Stomach smooth muscle (tissue), 2 donors: ENCODE measurements at regions not wholly inside any gene's neighbourhood (a gene's known extent, or its start where the extent isn't known, plus 50 kb on each side); places are given as distances from the start of the nearest gene placed in this dataset.
"Not testable (repeated sequence)": the region's sequence is repeated elsewhere in the genome, so short reads cannot be mapped to it uniquely, and the experiment has no call there.

Experiments
- H3K27ac ChIP-seq: one replicate; pipeline ENCODE4 v1.7.0; 2013; ENCODE audit warnings: mild to moderate bottlenecking, low read length, inconsistent platforms
- H3K27me3 ChIP-seq, 2 donors: one replicate each; pipeline ENCODE4 v1.7.0; 2013; ENCODE audit warnings: low read length in 2 of 2; ENCODE audit not compliant: insufficient read depth in 2 of 2, control insufficient read depth in 1 of 2
- H3K36me3 ChIP-seq, 2 donors: one replicate each; pipeline ENCODE4 v1.7.0; 2013; ENCODE audit warnings: low read length in 2 of 2; ENCODE audit not compliant: control insufficient read depth in 2 of 2, insufficient read depth in 2 of 2
- H3K4me1 ChIP-seq: one replicate; pipeline ENCODE4 v1.7.0; 2013; ENCODE audit warnings: low read length; ENCODE audit not compliant: control insufficient read depth, insufficient read depth
- H3K4me3 ChIP-seq, 2 donors: one replicate each; pipeline ENCODE4 v1.7.0; 2013; ENCODE audit warnings: low read length in 2 of 2
- H3K9ac ChIP-seq, 2 donors: one replicate each; pipeline ENCODE4 v1.7.0; 2013; ENCODE audit warnings: low read length in 2 of 2, mild to moderate bottlenecking in 1 of 2
- H3K9me3 ChIP-seq, 2 donors: one replicate each; pipeline ENCODE4 v1.7.0; 2013; ENCODE audit warnings: low read length in 2 of 2; ENCODE audit not compliant: control insufficient read depth in 2 of 2
- donor health status: healthy.
- donor health status: Pancreatic carcinoma.

DNA sequence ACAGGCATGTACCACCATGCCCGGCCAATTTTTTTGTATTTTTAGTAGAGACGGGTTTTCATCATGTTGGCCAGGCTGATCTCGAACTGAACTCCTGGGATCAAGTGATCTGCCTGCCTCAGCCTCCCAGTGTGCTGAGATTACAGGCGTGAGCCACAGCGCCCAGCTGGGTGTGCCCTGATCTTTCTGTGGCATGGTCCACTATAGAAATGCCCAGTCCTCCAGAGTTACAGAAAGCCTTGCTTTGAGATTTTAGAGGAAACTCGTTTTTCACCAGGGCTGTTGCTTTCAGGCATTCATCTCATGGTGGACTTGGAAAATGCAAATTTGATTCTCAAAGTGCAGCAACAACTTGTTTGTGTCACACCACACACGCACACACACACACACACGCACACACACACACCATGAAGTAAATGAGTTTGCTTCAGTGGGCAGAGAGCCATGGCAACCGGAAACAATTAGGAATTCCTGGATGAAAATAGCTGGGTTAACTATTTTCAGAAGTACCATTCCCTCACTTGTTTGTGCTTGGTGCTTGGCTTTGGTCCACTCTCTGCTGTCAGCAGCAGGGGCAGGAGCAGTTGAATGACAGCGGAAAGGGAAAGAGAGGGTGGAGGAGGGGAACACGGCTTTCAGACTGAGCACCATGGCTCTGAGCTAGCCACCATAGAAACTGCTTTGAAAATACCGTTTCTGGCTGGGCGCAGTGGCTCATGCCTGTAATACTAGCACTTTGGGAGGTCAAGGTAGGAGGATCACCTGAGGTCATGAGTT lies 160.1 kb upstream of the NBPF12 start:
- H3K4me1 ChIP-seq, H3K4me3 ChIP-seq, H3K36me3 ChIP-seq, H3K9ac ChIP-seq, H3K27ac ChIP-seq, H3K27me3 ChIP-seq, H3K9me3 ChIP-seq: not testable (repeated sequence)

DNA sequence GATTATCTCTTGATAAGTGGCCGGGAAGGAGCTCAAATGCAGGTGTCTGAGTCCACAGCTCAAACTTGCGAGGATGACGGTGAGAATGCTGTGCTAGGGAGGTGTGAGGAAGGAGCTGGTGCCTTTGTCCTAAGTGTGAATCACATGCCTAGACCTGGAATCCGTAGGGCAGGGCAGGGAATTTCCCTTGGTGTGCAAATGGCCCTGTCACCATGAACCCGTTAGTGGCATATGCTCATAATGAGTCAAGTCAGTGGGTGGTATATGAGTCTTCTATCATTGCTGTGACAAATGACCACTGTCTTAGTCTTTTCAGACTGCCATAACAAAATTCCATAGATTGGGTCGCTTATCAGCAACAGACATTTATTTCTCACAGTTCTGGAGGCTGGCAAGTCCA lies 163.1 kb upstream of the NBPF12 start:
- not testable (repeated sequence) for H3K27ac ChIP-seq, H3K36me3 ChIP-seq, H3K27me3 ChIP-seq, H3K4me1 ChIP-seq, H3K4me3 ChIP-seq, H3K9ac ChIP-seq, H3K9me3 ChIP-seq

DNA sequence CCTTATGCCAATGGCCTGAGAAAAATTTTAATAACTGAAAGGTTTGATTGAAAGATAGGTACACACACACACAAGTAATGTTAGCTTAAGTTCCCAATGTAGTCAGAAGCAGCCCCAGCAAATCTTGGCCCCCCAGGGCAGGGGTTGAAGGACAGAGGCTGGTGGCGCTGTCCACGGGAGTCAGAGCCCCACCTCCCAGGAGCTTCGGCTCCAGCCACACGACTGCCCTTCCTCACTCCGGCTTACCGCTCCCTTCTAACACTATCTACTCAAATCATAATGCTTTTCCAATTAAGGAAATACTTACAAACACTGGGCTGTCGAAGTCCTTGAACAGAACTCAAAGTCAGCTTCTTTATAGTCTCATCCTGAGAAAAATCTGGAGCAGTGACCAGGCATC lies 163.9 kb upstream of the NBPF12 start:
- H3K9me3 ChIP-seq, H3K9ac ChIP-seq, H3K27ac ChIP-seq, H3K4me1 ChIP-seq, H3K4me3 ChIP-seq, H3K36me3 ChIP-seq, H3K27me3 ChIP-seq: not testable (repeated sequence)

DNA sequence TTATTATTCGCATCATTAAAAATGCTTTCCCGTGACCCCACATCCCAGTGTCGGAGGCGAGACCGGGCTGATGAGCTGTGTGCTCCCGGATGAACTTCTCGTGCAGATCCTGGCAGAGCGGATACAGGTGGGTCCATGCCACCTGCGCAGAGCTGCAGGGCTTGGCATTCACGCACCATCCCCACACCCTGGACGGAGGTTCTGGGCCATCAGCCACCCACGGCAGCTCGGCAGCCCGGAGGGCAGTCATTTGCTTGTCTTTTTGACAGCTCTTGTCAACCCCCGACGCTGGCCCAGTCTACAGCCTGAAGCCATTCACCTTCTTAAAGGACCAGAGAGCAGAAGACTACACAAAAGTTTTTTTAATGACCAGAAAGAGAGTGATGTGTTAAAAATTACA lies 166.7 kb upstream of the NBPF12 start:
- not testable (repeated sequence) for H3K9ac ChIP-seq, H3K36me3 ChIP-seq, H3K4me1 ChIP-seq, H3K27ac ChIP-seq, H3K9me3 ChIP-seq, H3K4me3 ChIP-seq, H3K27me3 ChIP-seq

DNA sequence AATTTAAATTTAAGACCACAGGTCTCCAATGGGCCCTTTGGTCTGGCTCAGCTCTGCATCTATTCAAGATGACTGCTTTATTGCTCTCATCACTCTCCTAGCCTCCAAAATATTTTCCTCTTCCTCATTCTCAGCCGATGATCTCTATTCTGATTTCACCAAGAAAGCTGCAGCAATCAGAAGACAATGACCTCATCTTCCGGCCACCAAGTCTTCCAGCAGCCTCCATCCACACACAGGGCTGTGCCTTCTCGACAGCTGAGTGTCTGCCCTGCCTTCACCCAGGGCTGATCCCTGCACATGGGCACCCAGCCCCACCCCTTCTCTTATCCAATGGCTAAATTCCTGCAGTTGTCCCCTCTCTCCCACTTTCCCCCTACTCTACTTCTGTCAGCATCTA lies 167.1 kb upstream of the NBPF12 start:
- H3K4me1 ChIP-seq, H3K27me3 ChIP-seq, H3K9ac ChIP-seq, H3K36me3 ChIP-seq, H3K9me3 ChIP-seq, H3K4me3 ChIP-seq, H3K27ac ChIP-seq: not testable (repeated sequence)

DNA sequence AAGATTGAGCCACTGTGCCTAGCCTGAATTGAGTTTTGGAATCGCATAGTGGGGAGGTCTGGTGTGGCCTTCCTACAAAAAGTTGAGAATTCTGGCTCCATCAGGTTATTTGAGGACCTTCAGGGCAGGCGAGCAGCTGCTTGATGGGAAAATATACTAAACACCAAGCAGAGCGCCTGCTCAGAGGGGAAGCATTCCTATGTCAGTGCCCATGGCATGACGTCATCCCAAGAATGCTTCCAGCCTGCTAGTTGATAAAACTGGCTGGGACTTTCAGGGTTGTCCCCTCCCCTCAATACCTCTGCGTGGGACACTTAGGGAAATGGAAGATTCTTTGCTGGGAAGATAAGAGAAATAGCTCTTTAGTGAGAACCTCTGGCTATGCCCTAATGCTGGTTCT lies 174.9 kb upstream of the NBPF12 start:
- not testable (repeated sequence) for H3K4me1 ChIP-seq, H3K9me3 ChIP-seq, H3K9ac ChIP-seq, H3K27me3 ChIP-seq, H3K36me3 ChIP-seq, H3K27ac ChIP-seq, H3K4me3 ChIP-seq

DNA sequence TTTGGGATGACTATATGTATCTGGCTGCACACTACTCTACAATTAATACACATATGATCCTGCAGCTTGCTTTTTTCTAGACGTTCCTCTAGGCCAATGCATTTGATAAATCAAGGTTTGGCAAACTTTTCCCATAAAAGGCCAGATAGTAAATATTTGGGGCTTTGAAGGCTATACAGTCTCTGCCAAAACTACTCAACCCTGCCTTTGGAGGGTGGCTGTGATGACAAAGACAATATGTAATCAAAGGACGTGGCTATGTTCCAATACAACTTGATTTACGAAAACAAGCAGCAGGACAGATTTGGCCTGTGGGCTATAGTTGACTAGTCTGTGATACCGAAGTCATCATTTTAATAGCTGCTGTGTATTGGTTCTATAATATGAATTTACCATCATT lies 181.3 kb upstream of the NBPF12 start:
- H3K4me3 ChIP-seq, H3K36me3 ChIP-seq, H3K27ac ChIP-seq, H3K9me3 ChIP-seq, H3K4me1 ChIP-seq, H3K27me3 ChIP-seq, H3K9ac ChIP-seq: not testable (repeated sequence)

DNA sequence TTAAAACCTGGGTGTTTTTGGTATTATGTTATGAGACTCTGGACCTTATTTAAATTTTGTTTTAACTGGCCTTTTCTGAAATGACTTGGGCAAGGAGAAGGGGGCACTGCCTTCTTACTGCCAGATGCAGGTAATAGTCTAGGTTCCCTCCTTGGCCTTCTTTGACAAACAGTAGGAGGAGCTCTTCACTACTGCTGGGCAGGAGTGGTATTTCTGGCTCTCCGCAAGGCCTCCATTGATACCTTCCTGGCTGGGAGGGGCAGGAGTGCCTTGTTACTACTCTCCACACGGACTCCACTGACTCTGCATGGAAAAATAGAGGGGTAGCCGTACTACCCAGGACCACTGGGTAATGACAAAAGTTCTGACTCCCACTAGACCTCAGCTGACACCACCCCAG lies 189.4 kb upstream of the NBPF12 start:
- H3K36me3 ChIP-seq, H3K9me3 ChIP-seq, H3K4me1 ChIP-seq, H3K4me3 ChIP-seq, H3K9ac ChIP-seq, H3K27me3 ChIP-seq, H3K27ac ChIP-seq: not testable (repeated sequence)

DNA sequence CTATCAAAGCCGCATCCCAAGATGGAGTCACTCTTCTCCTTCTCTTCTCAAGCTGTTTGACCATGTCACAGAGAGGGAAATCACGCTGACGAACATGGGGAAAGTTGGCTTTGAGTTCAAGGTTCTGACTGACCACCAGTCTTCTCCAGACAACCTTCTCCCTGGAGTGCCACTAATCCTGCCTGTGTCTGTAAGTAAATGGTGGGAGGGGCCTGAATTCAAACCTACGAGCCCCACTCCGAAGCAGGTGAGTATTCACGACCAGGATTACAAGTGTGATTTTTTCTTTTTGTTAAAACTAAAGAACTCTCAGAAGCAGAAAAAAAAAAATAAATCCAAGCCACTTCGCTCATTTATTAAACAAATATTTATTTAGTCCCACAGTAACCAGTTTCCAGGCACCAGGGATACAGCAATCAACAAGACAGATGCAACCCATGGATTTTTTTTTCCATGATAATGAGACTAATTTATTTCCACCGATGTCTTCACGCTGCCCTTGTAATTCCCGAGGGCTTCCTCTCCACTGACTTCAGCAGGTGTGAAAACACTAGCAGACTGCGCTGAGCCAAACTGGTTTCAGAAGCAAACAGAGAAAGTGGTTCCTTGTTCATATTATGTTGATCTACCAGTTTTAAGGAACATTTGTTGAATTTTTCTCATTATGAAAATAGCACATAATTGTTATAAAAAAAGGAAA lies 206.0 kb upstream of the NBPF12 start:
- not testable (repeated sequence) for H3K4me1 ChIP-seq, H3K9me3 ChIP-seq, H3K27ac ChIP-seq, H3K4me3 ChIP-seq, H3K27me3 ChIP-seq, H3K9ac ChIP-seq, H3K36me3 ChIP-seq

DNA sequence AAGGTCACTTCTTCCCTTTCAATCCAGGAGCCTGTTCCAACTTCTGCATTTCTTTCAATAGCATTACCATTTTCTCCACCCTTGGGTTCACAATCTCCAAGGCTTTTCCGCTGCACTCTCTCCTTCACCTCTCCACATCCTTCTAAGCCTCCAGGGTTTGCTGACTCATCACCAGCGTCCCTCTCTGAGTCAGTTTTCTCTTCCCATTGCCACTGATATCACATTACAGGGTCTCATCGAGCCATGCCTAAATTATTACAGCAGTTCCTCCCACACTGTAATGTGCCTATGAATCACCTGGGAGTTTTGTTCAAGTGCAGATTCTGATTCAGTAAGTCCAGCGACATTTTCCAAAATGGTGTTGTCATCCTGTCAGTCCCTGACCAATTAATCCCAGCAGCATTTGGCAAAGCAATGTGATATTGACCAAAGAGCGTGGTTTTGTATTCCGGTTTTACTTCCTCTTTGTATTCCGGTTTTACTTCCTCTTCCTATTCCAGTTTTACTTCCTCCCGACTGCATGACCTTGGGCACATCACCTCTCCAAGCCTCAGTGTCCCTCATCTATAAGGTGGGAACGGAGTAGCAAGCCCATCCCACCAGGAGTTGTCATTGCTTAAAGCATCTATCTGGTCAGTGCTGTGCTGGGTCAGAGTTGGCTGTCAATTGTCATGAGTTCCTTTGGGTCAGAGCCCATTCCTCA lies 208.3 kb upstream of the NBPF12 start:
- H3K4me3 ChIP-seq, H3K36me3 ChIP-seq, H3K27me3 ChIP-seq, H3K27ac ChIP-seq, H3K9ac ChIP-seq, H3K9me3 ChIP-seq, H3K4me1 ChIP-seq: not testable (repeated sequence)

DNA sequence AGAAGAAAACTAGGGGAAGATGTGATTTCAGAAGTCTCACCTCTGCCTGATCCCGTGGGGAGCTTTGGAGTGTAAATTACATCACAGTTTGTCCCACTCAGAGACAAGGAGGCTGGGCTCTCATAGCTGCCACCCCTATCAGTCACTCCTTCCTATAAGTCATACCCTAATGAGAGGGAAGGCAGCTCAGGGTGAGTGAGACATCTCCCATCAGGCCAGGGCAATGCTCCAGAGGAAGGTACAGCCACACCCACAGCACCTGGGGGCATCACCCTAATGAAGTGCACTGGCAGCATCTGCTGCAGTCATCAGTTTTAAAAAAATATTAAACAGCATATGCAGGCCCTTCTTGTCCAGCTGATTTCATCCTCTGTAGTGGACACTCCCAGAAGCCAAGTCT lies 223.1 kb upstream of the NBPF12 start:
- H3K9me3 ChIP-seq, H3K36me3 ChIP-seq, H3K9ac ChIP-seq, H3K27ac ChIP-seq, H3K4me3 ChIP-seq, H3K4me1 ChIP-seq, H3K27me3 ChIP-seq: not testable (repeated sequence)
